B cell (primary cell): ENCODE measurements at regions not wholly inside any gene's neighbourhood (a gene's known extent, or its start where the extent isn't known, plus 50 kb on each side); places are given as distances from the start of the nearest gene placed in this dataset.

Experiments used
- EZH2 ChIP-seq: IDR thresholded peaks from 2 replicates; pipeline ENCODE4 v1.6.1; 2012; ENCODE audit warnings: borderline replicate concordance, low read depth, mild to moderate bottlenecking, moderate library complexity, low read length; ENCODE audit not compliant: insufficient read depth, poor library complexity, severe bottlenecking
- TF ChIP-seq, protein P1 (sequence below): fragments of 200-600 bp; IDR thresholded peaks from one replicate; pipeline ENCODE4 v1.8.0; 2022; ENCODE audit warnings: antibody characterized with exemption, mild to moderate bottlenecking

DNA sequence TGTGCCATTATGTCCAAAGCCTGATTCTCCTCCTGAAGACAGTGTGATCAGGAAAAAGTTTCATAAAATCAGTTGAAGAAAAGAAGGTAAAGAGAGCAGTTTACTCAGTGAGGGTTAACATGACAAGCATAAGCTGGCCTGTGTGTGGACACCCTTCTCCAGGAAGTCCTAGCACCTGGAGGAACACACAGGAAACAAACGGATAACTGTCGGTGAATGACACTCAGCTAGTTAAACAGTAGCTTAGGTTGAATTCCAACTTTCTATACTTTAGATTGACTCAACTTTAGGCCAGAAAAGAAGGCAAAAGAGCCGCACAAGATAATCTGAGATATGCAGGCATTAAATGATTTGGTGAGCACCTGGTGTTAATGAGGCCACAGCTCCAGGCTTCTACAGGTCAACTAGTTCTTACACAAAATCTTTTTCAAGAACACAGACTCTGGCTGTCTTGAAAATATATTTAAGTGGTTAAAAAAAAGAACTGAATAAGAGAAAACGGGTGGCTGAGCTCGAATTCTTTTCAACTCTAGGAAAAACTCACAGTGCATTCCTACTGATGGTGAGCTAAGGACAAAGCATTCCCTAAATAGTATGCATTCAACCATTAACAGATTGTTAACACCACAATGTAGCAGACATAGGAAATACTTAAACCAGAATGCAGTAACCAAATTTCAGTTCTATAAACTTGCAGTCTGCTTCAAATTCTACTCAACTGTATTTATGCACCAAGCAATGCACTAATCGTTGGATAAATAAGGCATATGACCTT lies 56.9 kb upstream of the TSPAN8 start:
- TF ChIP-seq, protein P1, sequence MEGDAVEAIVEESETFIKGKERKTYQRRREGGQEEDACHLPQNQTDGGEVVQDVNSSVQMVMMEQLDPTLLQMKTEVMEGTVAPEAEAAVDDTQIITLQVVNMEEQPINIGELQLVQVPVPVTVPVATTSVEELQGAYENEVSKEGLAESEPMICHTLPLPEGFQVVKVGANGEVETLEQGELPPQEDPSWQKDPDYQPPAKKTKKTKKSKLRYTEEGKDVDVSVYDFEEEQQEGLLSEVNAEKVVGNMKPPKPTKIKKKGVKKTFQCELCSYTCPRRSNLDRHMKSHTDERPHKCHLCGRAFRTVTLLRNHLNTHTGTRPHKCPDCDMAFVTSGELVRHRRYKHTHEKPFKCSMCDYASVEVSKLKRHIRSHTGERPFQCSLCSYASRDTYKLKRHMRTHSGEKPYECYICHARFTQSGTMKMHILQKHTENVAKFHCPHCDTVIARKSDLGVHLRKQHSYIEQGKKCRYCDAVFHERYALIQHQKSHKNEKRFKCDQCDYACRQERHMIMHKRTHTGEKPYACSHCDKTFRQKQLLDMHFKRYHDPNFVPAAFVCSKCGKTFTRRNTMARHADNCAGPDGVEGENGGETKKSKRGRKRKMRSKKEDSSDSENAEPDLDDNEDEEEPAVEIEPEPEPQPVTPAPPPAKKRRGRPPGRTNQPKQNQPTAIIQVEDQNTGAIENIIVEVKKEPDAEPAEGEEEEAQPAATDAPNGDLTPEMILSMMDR: no peak
- no peak for TF ChIP-seq EZH2
